ENCODE measurements at regions not wholly inside any gene's neighbourhood (a gene's known extent, or its start where the extent isn't known, plus 50 kb on each side); places are given as distances from the start of the nearest gene placed in this dataset.
"Not testable (repeated sequence)": the region's sequence is repeated elsewhere in the genome, so short reads cannot be mapped to it uniquely, and the experiment has no call there.

DNA sequence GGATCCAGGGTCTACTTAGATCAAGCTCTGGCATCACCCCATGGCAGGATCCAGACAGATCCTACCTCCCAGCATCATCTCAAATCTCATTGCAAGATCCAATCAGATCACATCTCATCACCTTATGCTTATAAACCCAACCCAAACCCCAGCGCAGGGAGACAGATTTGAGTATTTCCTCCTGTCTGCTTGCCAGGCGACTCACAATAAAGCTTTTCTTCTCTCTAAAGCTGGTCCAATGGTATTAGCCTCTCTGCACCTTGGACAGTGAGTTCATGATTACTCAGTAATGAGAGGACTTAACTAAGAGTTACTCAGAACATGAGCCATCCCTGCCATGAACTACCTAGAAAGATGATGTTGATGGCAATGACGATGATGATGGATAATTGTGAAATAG is 281.7 kb downstream of the CEP170 start:
- not testable (repeated sequence) for H3K4me1 ChIP-seq; H3K36me3 ChIP-seq; H3K4me3 ChIP-seq; H3K9me3 ChIP-seq; DNase-seq (ENCODE audit: low spot score); H3K27me3 ChIP-seq; H3K27ac ChIP-seq

- Histone ChIP-seq H3K27me3 (no peaks in the 10 kb centered on the region), H3K9me3 (no peaks in the 10 kb centered on the region), H3K4me3 (no peak overlapping the region), H3K4me1 (no peaks in the 10 kb centered on the region), H3K36me3 (no peaks in the 10 kb centered on the region), H3K27ac (no peak overlapping the region)
- no peak for TF ChIP-seq CTCF (IDR thresholded peaks at IDR 0.05)
- no peak for DNase-seq (ENCODE audit: low spot score)
Observed at GRCh38 chr1:242966892-242967291, 288.2 kb downstream of the CEP170 start.

GRCh38 chr1:242959397-242959796 is 295.7 kb downstream of the CEP170 start:
- H3K27me3 ChIP-seq; H3K36me3 ChIP-seq; H3K4me1 ChIP-seq; H3K9me3 ChIP-seq; H3K4me3 ChIP-seq; DNase-seq (ENCODE audit: low spot score); H3K27ac ChIP-seq: not testable (repeated sequence)

DNA sequence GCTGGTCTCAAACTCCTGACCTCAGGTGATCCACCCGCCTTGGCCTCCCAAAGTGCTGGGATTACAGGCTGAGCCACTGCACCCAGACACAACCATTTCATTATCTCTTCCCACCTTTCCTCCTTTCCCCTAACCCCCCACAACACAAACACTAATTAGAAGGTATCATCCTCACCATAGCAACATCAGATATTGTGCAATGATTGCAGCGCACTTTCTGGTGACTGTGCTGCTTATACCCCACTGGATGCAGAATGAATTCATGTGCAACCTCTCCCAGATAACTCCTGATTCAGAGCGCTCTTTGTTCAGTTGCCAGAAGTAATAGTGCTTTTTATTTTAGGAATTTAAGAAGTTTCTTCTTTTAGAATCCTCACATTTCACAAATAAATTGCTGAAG is 300.1 kb downstream of the CEP170 start:
- not testable (repeated sequence) for H3K36me3 ChIP-seq; H3K27ac ChIP-seq; H3K27me3 ChIP-seq; H3K4me3 ChIP-seq; H3K9me3 ChIP-seq; DNase-seq (ENCODE audit: low spot score); H3K4me1 ChIP-seq

- no peaks in the 10 kb centered on the region for H3K9me3 ChIP-seq
- H3K4me1 ChIP-seq = no peaks in the 10 kb centered on the region
Observed at GRCh38 chr1:242946206-242946605, 308.9 kb downstream of the CEP170 start.

DNA sequence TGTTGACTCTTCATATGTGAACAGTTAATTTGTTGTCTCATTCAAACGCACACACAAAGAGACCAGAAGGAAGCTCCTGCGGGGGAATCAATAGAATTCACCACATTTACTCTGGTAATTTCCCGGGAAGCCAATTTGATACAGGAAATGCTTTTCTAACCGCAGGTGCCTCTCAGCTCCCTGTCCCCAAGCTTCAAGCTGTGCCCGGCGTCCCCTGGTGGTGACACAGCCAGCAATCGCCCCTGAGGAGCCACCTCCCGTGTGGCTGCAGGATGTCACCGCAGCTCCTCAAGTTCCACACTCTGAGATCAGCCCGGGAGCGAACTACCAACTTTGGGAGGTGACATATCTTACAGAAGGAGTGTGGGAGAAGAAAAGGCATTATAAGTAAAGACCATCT is 318.4 kb downstream of the CEP170 start:
- H3K27me3 ChIP-seq; H3K4me1 ChIP-seq; H3K27ac ChIP-seq; H3K36me3 ChIP-seq; DNase-seq (ENCODE audit: low spot score); H3K4me3 ChIP-seq; H3K9me3 ChIP-seq: not testable (repeated sequence)
- TF ChIP-seq CTCF (IDR thresholded peaks at IDR 0.05) = peak in 1 of 2 donors; percentile 19

More at GRCh38 chr1:242946206-242946605, 308.9 kb downstream of the CEP170 start:
- no peak for DNase-seq (ENCODE audit: low spot score)
- TF ChIP-seq CTCF (IDR thresholded peaks at IDR 0.05) = no peak
- Histone ChIP-seq H3K27me3 (no peaks in the 10 kb centered on the region), H3K4me3 (no peak overlapping the region), H3K27ac (no peak overlapping the region), H3K36me3 (no peaks in the 10 kb centered on the region)

DNA sequence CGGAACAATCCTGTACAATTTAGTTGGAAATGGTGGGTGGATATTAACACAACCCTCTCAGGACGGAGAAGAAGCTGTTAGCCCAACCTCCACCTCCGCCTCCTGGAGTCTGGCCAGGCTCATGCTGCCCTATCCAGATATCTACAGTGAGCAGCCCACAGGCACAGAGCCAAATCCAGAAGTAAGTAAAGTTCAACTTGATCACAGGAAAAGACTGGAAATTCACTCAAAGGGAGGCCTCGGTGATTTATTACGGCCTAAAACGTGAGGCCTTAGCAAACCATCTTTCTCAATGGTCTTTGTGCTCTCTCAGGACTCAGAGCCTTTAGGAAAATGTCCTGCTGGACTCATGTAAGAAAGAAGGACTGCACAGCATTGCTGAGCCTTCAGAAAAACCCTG is 330.4 kb downstream of the CEP170 start:
- H3K36me3 ChIP-seq; DNase-seq (ENCODE audit: low spot score); H3K27ac ChIP-seq; H3K9me3 ChIP-seq; H3K4me3 ChIP-seq; H3K4me1 ChIP-seq; H3K27me3 ChIP-seq: not testable (repeated sequence)

DNA sequence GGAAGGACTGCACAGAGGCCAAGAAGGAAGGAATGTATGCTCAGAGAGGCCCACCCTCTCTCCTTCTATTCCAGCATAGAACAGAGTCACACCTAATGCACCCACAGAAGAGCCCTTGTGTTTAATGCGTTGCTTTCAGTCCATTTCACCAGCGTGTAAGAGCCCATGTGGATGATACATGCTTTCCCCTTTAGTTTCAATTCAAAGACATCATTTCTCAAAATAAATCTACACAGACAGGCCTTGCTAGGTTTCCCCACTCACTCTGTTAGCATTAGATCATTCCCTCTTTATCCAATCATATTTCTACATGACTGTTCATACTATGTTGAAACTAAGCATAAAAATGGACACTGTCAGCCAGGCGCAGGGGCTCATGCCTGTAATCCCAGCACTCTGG is 331.5 kb downstream of the CEP170 start:
- H3K9me3 ChIP-seq; H3K27ac ChIP-seq; H3K27me3 ChIP-seq; H3K36me3 ChIP-seq; DNase-seq (ENCODE audit: low spot score); H3K4me1 ChIP-seq; H3K4me3 ChIP-seq: not testable (repeated sequence)

- not testable (repeated sequence) for H3K27ac ChIP-seq; H3K4me1 ChIP-seq; DNase-seq (ENCODE audit: low spot score); H3K9me3 ChIP-seq; H3K27me3 ChIP-seq; H3K36me3 ChIP-seq; H3K4me3 ChIP-seq
Observed at GRCh38 chr1:242914729-242915128, 340.4 kb downstream of the CEP170 start.

DNA sequence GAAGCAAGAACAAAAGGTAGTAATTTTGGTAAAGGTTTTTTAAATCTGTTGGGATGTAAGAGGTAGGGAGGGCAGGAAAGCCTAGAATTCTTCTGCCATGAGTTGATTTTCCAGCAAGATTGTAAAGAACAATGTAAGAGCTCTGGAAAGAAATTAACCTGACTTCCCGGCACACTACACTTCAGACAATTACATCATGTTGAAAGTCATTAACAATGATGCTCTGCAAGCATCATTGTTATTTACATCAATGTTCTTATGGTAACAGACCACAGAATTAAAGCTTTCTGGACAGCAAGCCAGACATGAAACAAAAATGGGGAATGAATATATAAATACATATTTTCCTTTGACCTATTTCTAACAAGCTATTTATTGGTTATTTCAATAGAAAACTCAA is 342.2 kb downstream of the CEP170 start:
- H3K27me3 ChIP-seq; DNase-seq (ENCODE audit: low spot score); H3K27ac ChIP-seq: not testable (repeated sequence)

DNA sequence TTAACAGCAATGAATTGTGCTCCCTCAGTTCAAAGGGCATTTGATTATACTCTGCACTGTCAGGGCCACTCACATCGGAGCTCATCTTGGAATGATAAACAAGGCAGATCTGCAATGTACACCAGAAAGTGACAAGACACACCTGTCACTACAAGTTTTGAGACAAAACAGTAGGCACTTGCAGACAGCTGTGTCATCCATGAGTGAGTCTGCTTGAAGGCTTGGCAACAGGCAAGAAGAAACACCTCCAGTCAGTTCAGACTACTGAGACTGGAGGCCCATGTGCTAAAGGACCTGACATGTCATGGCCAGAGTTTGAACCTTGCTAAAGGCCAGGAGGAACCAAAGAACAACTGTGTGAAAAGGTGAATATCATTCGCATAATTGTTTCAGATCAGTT is 354.5 kb downstream of the CEP170 start:
- H3K4me1 ChIP-seq; H3K9me3 ChIP-seq; H3K27me3 ChIP-seq; H3K4me3 ChIP-seq; DNase-seq (ENCODE audit: low spot score); H3K27ac ChIP-seq; H3K36me3 ChIP-seq: not testable (repeated sequence)

More for the DNA sequence above, 342.2 kb downstream of the CEP170 start:
- H3K9me3 ChIP-seq, H3K4me3 ChIP-seq, H3K36me3 ChIP-seq, H3K4me1 ChIP-seq: not testable (repeated sequence)
